GM03348 (cell line): ENCODE measurements at regions not wholly inside any gene's neighbourhood (a gene's known extent, or its start where the extent isn't known, plus 50 kb on each side); places are given as distances from the start of the nearest gene placed in this dataset.
"Not testable (repeated sequence)": the region's sequence is repeated elsewhere in the genome, so short reads cannot be mapped to it uniquely, and the experiment has no call there.

ENCODE experiments used
- DNase-seq: peaks from one replicate; pipeline ENCODE4 v3.0.0; 2012; ENCODE audit warnings: low spot score

DNA sequence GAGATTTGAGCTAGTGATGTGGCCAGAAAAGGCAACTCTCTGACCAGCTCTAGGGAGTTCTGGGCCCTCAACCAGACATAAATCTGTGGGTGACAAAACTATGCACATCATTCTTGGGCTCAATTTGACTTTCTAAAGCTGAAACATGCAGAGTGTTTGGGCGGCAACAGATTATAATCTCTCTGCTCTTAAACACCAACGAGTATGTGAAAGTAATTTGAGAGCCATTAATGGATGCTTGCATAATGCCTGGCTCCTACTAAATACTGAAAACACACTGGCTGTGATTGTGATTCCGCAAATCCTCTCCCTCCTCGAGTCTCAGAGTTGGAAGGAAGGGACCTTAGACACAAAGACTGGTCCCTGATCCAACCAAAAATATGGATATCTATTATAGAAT is 186.7 kb downstream of the UACA start:
- DNase-seq, result peak; percentile 30

DNA sequence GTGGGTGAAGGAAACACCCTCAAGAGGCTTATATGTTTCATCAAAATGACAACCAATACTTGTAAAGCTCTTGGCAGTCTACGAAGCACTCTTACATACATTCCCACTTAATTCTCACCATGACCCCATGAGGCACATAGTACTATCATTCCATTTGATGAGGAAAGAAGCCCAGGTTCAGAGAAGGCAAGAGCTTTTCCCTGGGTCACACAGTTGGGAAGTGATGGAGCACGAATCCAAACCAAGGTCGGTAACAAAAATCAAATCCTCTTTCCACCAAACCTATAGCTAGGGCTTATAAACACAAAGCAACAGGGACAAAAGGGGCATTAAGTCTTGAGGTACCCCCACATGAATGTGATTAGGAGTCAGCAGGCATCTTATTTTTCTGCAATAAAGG is 187.1 kb downstream of the UACA start:
- no peak for DNase-seq

DNA sequence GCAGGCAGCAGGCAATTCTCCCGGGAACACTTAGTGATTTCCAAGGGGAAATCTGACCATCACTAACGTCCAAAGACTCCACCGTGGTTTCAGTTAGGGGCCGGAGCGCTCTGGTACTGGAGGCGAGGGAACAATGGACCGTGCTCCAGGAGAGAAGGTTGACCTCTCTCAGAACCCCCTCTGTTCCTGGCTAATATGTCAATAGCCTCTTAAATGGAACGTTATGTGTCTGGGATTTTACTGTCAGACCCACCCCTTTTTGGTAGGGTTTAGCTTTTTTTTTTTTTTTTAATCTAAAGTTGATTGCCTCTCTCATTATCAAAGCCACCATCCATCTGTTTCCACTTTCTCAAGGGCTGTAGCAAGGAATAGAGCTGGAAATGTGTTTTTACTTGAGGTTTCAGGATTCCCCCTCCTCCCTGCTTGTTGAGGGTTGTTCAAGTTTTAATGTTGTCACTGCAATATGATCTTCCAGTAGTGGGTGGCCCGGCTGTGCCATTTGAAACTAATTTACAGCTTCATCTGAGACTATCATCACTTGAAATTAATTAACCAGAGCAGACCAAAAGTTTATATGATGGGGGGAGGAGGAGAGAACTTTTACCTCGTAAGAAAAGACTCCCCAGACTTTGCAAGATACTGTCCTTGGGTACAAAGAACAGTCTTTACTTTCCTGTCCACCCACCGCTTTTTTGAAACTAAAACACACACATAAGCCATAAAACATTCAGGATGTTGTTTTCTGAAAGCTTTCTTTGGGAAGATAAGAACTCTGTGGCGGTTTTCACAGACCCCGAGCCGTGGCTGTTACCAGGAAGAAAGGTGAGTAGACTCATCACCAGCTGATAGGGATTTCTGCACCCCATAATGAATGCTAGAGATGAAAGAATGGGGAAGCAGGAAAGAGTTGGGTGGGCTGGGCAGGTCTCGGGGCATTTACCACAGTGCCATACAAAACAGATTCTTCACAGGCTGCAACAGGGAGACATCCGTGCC is 187.8 kb downstream of the UACA start:
- peak; percentile 45 for DNase-seq

DNA sequence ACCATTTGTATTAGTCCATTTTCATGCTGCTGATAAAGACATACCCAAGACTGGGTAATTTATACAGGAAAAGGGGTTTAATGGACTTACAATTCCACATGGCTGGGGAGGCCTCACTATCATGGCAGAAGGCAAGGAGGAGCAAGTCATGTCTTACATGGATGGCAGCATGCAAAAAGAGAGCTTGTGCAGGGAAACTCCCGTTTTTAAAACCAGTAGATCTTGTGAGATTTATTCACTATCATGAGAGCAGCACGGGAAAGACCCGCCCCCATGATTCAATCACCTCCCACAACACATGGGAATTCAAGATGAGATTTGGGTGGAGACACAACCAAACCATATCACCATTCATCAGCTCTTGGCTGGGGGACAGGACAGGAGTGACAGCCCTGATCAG is 189.0 kb downstream of the UACA start:
- DNase-seq, result not testable (repeated sequence)

DNA sequence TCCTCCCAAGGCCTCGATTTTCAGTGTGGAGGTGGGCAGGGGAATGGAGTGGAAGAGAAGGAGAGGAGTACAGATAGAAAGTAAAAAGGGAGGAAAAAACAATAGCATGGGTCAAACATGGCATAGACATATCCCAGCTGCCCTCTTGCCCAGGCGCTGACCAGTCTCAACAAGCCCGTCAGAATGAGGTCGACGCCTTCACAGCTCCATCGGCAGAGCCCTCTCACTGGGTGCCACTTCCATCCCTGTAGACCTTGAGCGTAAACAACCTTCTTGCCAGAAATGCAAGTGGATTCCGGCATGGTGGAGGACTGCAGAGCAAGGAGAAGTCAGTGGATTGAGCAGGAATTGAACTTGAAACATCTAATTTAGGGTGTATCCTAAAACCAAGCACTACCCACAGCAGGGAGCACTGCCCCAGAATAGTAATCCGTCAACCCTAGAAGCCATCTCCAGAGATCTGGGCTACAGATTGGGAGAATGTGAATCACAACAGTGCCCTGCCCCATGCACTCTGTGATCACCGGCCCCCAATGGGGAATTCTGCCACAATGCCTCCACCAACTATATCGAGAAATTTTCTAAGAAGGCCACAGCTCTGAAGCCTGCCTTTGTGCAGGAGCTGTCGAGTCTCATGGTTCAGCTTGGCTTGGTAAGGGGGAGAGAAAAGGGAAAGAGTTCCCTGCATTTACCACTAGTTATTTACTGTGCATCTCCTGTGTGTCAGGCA is 190.1 kb downstream of the UACA start:
- DNase-seq, result no peak

DNA sequence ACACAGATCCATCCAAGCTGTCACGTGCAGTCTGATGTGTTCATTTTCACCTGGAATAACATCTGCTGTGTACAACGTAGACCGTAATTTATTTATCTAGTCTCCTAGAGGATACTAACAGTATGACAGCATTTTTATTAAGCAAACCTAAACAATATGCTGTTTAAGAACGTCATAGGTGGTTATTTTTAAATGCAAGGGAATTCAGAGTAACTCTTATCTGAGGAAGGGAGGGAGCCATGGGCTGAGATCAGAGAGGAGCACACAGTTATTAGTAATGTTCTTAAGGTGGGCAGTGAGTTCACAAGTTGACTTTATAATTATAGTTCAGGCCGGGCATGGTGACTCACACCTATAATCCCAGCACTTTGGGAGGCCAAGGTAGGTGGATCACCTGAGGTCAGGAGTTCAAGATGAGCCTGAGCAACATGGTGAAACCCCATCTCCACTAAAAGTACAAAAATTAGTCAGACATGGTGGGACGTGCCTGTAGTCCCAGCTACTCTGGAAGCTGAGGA is 193.6 kb downstream of the UACA start:
- no peak for DNase-seq

DNA sequence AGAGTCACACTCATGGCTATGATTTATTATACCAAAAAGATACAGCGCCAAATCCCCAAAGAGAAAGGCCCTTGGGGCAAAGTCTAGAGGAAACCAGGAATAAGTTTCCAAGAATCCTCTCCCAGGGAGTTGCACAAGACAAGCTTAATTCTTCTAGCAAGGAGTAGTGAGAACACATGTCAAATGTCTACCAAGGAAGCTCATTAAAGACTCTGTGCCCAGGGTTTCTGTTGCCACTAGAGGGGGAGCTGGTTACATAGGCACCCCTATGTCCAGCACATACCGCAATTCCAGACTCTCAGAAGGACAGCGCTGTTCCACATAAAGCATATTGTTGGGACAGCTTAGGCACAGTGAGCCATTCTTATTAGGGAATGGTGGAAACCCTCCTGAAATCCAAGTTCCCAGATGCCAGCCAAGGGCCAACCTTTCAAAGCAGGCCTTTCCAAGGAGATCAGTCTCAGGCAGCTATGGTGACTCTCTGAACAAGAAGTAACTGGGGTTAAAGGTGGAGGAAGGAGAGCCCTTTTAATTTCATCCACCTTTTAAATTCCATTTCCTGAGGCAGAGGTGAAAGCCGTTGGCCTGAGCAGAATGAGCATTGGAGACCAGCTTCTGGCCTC is 194.2 kb downstream of the UACA start:
- peak; percentile 66 for DNase-seq

DNA sequence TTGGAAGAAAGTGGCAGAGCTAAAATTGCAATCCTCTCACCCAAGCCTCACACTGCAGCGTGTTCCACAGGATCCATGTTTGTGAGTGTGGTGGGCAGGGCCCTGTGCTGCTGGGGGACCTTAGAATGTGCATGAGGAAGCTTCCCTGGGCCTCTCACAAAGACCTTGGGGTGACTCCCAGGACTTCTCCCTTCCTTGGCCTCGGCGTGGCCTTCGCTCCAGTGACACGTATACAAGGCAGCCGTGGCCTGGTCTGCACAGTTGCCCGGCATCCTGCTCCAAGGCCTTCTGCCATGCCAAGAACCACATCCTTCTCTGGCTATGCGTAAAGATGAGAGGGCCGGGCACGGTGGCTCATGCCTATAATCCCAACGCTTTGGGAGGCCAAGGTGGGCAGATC is 196.4 kb downstream of the UACA start:
- DNase-seq, result no peak

DNA sequence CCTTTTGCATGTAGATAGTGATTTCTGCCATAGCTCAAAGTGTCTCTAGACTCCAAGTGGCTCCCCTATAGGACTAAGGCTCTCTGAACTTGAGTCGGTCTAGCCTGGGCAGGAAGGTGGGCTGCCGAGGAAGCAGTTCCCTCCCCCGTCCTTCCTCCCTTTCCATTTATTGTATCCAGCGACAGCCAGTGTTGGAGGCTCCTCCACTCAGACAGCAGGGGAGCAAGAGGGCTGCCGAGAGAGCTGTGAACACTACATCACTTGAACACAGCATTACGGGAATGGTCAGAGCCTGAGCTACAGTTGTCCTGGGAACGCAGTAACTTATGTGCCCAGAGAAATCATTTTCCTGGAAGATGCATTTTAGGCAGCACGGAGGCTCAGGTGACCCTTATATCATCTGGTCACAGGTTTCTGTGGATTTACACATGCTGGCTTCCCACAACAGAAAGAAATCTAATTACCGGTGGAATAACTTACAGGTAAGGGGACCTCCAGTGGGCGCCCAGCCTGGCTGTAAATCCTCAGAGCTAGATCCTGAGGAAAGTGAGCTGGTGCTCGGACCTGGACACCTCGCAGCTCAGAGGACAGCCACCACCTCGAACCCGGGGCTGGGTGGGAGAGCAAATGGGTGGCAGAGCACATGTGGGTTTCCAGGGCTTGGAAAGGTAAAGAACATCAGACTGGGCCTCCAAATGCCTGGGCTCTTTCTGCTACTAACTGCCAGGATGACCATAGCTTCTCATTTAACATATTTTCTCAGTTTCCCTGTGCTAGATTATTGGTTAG is 197.1 kb downstream of the UACA start:
- DNase-seq, result no peak

DNA sequence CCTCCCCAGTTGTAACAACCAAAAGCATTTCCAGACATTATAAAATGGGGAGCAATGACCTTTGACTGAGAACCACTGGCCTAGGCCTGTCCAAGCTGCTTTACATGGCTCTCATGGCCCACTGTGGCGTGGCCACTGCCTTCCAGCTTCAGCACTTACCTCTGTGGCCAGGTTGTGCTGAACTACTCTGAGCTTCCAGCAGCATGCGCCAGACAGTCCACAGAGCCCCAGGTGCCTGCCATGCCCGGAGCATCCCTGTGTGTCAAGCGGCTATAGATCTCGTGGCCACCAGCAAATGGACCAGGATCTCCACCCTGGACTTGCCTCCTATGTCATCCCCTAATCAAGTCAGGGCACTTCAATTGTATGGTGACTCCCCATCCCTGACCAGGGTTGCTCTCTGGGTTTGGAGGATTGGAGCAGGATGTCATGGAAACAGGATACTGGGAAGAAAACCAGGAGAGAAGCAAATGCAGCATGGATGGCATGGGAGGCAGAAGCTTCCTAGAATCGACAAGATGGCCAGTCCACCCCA is 199.7 kb downstream of the UACA start:
- DNase-seq, result no peak

DNA sequence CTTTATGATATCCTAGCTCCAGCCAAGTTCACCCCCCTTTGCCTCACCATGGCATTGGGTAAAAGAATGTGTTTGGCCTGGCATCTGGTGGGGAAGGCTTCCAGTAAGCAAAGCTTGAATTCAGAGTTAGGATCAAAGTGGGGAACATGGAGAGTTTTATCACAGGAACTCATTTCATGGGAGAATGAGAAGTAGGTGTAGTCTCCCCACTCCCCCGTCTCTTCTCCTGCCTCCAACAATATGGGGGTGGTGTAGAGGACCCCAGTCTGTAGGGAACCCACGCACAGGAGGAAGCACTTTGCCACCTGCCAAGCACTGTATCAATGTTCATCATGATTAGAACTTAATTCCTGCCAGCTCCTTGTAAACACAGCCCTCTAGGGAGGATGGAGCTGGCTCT is 200.5 kb downstream of the UACA start:
- no peak for DNase-seq

DNA sequence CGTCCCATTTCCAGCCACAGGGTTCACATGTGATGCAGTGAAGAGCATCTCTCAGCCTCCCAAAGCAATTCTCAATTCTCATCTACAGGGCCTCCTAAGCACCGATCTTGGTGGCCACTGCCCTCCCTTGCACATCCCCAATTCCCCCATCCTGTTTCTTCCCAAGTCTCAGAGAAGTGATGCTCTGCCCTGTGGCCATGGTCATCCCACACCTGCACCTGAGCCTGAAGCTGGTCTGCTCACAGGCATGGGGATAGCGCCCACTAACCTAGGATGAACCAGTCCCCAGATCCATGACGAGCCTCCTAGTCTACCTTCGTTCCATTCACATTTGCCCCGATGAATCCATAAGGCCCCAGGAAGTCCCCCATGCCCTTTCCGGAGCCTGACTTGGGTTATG is 201.5 kb downstream of the UACA start:
- no peak for DNase-seq

DNA sequence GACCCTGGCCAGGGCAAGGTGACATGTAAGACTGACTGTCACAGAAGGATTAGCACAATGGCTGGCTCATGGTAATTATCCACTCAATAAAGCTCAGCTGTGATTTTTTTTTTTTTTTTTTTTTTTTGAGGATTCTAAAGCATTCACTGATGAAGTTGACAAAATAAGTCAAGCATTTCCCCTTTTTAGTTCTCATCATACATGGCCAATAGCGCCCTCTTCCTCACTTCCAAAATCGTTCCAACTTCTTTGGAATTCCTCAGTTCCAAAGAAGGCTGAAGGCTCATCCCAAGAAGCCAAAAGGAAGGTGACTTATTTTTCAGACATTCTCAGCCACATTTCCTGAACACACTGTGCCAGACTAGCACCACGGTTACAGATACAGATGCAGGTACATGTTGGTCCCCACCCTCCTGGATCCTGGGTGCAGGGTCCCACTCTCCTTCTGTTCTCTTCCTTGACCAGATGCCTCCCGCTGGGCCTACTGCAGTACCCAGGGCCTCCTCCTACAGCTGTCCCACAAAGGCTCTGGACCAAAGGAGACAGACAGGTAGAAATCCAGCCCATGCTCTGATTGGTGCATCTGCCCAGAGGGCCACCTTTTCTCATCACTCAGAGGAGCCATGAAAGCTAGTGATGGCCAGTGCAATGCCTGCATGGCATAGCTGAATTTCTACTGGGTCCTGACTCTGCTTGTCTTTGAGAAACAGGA is 202.6 kb downstream of the UACA start:
- no peak for DNase-seq

DNA sequence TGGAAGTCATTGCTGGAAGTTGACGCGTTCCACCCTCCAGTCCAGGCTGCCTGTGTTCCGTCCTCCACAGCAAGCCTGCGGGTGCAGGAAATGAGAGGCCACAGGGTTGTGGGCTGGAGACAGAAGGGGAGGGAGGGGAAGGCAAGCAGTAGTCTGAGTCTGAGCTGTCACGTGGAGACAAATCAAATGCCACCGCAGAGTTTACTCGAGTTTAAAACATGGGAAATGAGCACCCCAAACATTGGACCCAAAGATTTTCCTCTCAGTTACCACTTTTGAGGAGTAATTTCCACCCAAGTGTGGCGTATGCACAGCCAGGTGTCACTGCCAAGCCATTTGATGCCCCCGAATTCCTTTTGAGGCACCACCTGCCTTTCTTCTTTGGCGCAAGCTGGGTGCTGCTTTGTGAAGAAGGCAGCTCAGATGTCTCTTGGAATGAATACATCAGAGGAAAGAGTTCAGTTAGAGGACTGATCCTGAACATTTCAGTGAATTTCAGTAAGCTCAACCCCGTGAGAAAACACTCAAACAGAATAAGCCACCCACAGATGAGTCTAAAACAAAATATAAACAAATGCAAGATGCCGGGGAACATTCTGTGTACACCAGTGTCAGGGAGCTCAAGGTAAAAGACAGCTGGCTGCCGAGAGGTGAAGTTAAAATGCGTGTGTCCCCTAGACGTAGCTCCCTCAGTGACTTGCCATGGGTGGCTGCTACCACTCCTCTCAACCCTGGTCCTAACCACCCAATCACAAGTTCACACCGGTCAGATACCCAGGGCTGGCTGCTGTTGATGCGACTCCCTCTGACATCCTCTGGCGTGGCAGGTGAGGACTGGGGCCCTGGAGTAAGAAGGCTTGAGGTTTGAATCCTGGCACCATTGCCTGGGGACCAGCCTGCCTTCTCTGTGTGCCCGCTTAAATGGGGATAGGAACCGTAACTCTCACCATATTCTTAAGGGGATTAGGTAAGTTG is 203.8 kb downstream of the UACA start:
- peak; percentile 35 for DNase-seq

DNA sequence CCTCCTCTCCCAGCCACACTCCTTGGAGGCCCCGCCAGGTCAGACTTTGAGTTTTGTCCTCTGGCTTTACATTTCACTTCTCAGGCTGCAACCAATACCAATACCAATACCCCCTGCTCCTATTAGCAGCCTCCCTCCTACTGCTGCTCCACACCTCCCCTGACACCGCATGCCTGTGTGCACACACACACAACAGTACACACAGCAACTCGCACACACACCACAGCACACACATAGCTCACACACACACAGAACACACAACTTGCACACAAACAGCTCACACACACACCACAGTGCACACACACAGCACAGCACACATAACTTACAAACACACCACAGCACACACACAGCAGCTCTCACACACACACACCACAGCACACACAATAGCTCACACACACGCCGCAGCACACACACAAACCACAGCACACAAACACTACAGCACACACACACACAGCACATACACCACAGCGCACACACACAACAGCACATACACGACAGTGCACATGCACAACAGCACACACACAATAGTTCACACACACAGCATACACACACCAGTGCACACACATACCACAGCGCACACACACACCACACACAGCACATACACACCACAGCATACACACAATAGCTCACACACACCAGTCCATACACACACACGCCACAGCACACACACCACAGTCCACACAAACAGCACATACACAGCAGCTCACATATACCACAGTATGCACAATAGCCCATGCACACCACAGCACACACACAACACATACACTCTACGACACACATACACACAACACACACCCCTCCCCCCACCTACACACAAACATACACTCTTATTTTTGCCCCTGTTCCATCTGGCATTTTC is 204.7 kb downstream of the UACA start:
- no peak for DNase-seq

DNA sequence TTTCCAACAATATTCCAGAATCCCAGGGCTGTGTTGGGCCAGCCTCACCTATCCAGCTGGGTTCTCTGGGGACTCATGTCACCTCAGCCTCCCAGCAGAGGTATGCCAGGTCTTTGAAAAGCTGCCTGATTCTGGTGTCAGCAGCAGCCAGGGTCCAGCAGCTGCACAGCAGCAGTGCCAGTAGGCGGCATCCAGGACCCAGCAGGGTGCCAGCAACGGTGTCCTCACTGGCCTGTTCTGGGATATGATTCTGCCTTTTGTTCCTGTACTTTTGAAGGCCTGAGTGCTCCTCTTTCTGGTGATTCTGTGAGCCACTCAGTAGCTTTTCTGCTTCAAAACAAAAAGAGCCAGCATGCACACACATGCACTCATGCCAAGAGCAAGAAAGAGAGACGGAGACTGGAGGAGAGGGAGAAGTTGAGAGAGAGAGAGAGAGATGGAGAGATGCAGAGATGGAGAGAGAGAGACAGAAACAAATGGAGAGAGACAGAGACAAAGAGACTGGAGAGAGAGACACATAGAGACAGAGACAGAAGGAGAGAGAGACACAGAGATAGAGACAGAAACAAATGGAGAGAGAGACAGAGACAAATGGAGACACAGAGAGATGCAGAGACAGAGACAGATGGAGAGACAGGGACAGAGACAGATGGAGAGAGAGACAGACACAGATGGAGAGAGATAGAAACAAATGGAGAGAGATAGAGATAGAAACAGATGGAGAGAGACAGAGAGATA is 205.7 kb downstream of the UACA start:
- no peak for DNase-seq

DNA sequence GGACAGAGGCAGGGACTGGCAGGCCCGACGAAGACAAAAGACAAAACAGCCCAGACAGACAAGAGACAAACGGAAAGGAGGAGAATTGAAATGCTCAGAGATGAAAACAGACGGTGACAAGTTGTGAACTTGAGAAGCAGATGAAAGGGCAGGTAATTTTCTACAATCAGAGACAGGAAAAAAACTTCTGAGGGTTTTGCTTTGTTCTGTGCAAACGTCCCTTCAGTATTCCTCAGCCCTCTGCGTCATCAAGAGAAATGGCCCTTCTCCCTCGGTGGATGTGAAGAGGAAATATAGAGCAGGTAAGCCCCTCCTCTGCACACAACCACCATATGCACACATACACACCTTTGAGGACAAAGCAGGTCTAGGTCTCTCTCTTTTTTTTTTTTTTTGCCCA is 206.6 kb downstream of the UACA start:
- no peak for DNase-seq
